Activated CD4-positive, alpha-beta memory T cell treated with anti-CD3 and anti-CD28 coated beads for 36 hours (primary cell): ENCODE measurements at regions not wholly inside any gene's neighbourhood (a gene's known extent, or its start where the extent isn't known, plus 50 kb on each side); places are given as distances from the start of the nearest gene placed in this dataset.

Source experiments
- CTCF ChIA-PET: fragments of 350-600 bp; sonication (Branson Sonifier 250); formaldehyde crosslinking; loops from one replicate; lab custom pipeline; 2021; ENCODE audit warnings: antibody characterized with exemption, inconsistent platforms; lab: Charles Lee
- POLR2A ChIA-PET: fragments of 350-600 bp; sonication (Branson Sonifier 250); formaldehyde crosslinking; loops from one replicate; lab custom pipeline; 2021; ENCODE audit warnings: antibody characterized with exemption; lab: Charles Lee
- DNase-seq: peaks from one replicate; pipeline ENCODE4 v3.0.0-alpha.2; 2020
- H3K27ac Mint-ChIP-seq: one replicate; pipeline ENCODE4 v1.8.0; 2021; ENCODE audit warnings: mixed read lengths
- H3K27me3 Mint-ChIP-seq: one replicate; pipeline ENCODE4 v1.8.0; 2021; ENCODE audit warnings: mixed read lengths
- H3K36me3 Mint-ChIP-seq: one replicate; pipeline ENCODE4 v1.8.0; 2021; ENCODE audit warnings: mixed read lengths
- H3K4me1 Mint-ChIP-seq: one replicate; pipeline ENCODE4 v1.8.0; 2021; ENCODE audit warnings: low read depth, mixed read lengths
- H3K4me3 Mint-ChIP-seq: one replicate; pipeline ENCODE4 v1.8.0; 2021; ENCODE audit warnings: mild to moderate bottlenecking, mixed read lengths
- H3K9me3 Mint-ChIP-seq: one replicate; pipeline ENCODE4 v1.8.0; 2021; ENCODE audit warnings: mixed read lengths
- intact Hi-C: fragments of 100-400 bp; cut with micrococcal nuclease; formaldehyde crosslinking; loops from one replicate; pipeline ENCODE4 v1.15.1; 2023

GRCh38 chr1:239608469-239608868 is 222.1 kb downstream of the CHRM3 start:
- no peak overlapping the region for H3K27ac Mint-ChIP-seq
- intact Hi-C loops, result no loop called here
- H3K27me3 Mint-ChIP-seq, result no peaks in the 10 kb centered on the region
- H3K4me3 Mint-ChIP-seq, result no peak overlapping the region
- ChIA-PET CTCF (no interaction called here), POLR2A (no interaction called here)
- no peaks in the 10 kb centered on the region for H3K36me3 Mint-ChIP-seq
- no peak for DNase-seq
- H3K9me3 Mint-ChIP-seq, result no peaks in the 10 kb centered on the region
- no peaks in the 10 kb centered on the region for H3K4me1 Mint-ChIP-seq

- H3K4me1 Mint-ChIP-seq, result no peaks in the 10 kb centered on the region
- no peak overlapping the region for H3K27ac Mint-ChIP-seq
These were observed 226.0 kb downstream of the CHRM3 start for GRCh38 chr1:239612379-239612778.

GRCh38 chr1:239616673-239617072 is 230.3 kb downstream of the CHRM3 start:
- Mint-ChIP-seq H3K4me1 (no peaks in the 10 kb centered on the region), H3K27ac (no peak overlapping the region), H3K4me3 (no peak overlapping the region), H3K27me3 (no peaks in the 10 kb centered on the region), H3K9me3 (no peaks in the 10 kb centered on the region), H3K36me3 (no peaks in the 10 kb centered on the region)
- CTCF ChIA-PET, result no interaction called here
- POLR2A ChIA-PET, result no interaction called here
- DNase-seq, result no peak
- intact Hi-C loops, result no loop called here

More at GRCh38 chr1:239612379-239612778, 226.0 kb downstream of the CHRM3 start:
- Mint-ChIP-seq H3K9me3 (no peaks in the 10 kb centered on the region), H3K4me3 (no peak overlapping the region), H3K27me3 (no peaks in the 10 kb centered on the region), H3K36me3 (no peaks in the 10 kb centered on the region)
- intact Hi-C loops, result no loop called here
- CTCF ChIA-PET, result no interaction called here
- POLR2A ChIA-PET, result no interaction called here
- DNase-seq, result no peak

GRCh38 chr1:239617259-239617658 is 230.9 kb downstream of the CHRM3 start:
- Mint-ChIP-seq H3K27ac (no peak overlapping the region), H3K4me1 (no peaks in the 10 kb centered on the region), H3K36me3 (no peaks in the 10 kb centered on the region), H3K4me3 (no peak overlapping the region), H3K27me3 (no peaks in the 10 kb centered on the region), H3K9me3 (peaks cover 4% of the 10 kb centered on the region)
- no peak for DNase-seq
- ChIA-PET CTCF (no interaction called here), POLR2A (no interaction called here)
- intact Hi-C loops, result no loop called here

- ChIA-PET CTCF (no interaction called here), POLR2A (no interaction called here)
- H3K27me3 Mint-ChIP-seq, result no peaks in the 10 kb centered on the region
- no peak overlapping the region for H3K4me3 Mint-ChIP-seq
- DNase-seq, result no peak
- no peaks in the 10 kb centered on the region for H3K36me3 Mint-ChIP-seq
- H3K4me1 Mint-ChIP-seq, result no peaks in the 10 kb centered on the region
- intact Hi-C loops, result no loop called here
- H3K9me3 Mint-ChIP-seq, result peaks cover 7% of the 10 kb centered on the region
- H3K27ac Mint-ChIP-seq, result no peak overlapping the region
These were observed 231.4 kb downstream of the CHRM3 start for GRCh38 chr1:239617731-239618130.

- ChIA-PET POLR2A (no interaction called here), CTCF (no interaction called here)
- Mint-ChIP-seq H3K36me3 (no peaks in the 10 kb centered on the region), H3K27me3 (no peaks in the 10 kb centered on the region), H3K27ac (no peak overlapping the region), H3K4me1 (no peaks in the 10 kb centered on the region), H3K9me3 (peaks cover 7% of the 10 kb centered on the region), H3K4me3 (no peak overlapping the region)
- intact Hi-C loops, result no loop called here
- DNase-seq, result no peak
These were observed 232.8 kb downstream of the CHRM3 start for GRCh38 chr1:239619190-239619589.

- H3K36me3 Mint-ChIP-seq, result no peaks in the 10 kb centered on the region
- no peaks in the 10 kb centered on the region for H3K4me1 Mint-ChIP-seq
These were observed 244.4 kb downstream of the CHRM3 start for GRCh38 chr1:239630767-239631166.

GRCh38 chr1:239633432-239633831 is 247.1 kb downstream of the CHRM3 start:
- Mint-ChIP-seq H3K4me1 (no peaks in the 10 kb centered on the region), H3K9me3 (no peaks in the 10 kb centered on the region)

More at GRCh38 chr1:239630767-239631166, 244.4 kb downstream of the CHRM3 start:
- intact Hi-C loops, result no loop called here
- Mint-ChIP-seq H3K27ac (no peak overlapping the region), H3K9me3 (no peaks in the 10 kb centered on the region), H3K27me3 (no peaks in the 10 kb centered on the region), H3K4me3 (no peak overlapping the region)
- POLR2A ChIA-PET, result no interaction called here
- DNase-seq, result no peak
- CTCF ChIA-PET, result no interaction called here

GRCh38 chr1:239635276-239635675 is 248.9 kb downstream of the CHRM3 start:
- peaks cover 4% of the 10 kb centered on the region for H3K9me3 Mint-ChIP-seq
- POLR2A ChIA-PET, result no interaction called here
- intact Hi-C loops, result no loop called here
- H3K4me1 Mint-ChIP-seq, result no peaks in the 10 kb centered on the region
- CTCF ChIA-PET, result no interaction called here
- no peaks in the 10 kb centered on the region for H3K27me3 Mint-ChIP-seq
- no peaks in the 10 kb centered on the region for H3K36me3 Mint-ChIP-seq
- H3K27ac Mint-ChIP-seq, result no peak overlapping the region
- H3K4me3 Mint-ChIP-seq, result no peak overlapping the region
- no peak for DNase-seq

More at GRCh38 chr1:239633432-239633831, 247.1 kb downstream of the CHRM3 start:
- no peaks in the 10 kb centered on the region for H3K36me3 Mint-ChIP-seq
- CTCF ChIA-PET, result no interaction called here
- no peak for DNase-seq
- POLR2A ChIA-PET, result no interaction called here
- H3K4me3 Mint-ChIP-seq, result no peak overlapping the region
- H3K27me3 Mint-ChIP-seq, result no peaks in the 10 kb centered on the region
- intact Hi-C loops, result no loop called here
- H3K27ac Mint-ChIP-seq, result no peak overlapping the region

GRCh38 chr1:239636347-239636746 is 250.0 kb downstream of the CHRM3 start:
- H3K4me3 Mint-ChIP-seq, result no peak overlapping the region
- no peaks in the 10 kb centered on the region for H3K4me1 Mint-ChIP-seq
- H3K27ac Mint-ChIP-seq, result no peak overlapping the region
- DNase-seq, result no peak
- ChIA-PET POLR2A (no interaction called here), CTCF (no interaction called here)
- intact Hi-C loops, result no loop called here
- H3K36me3 Mint-ChIP-seq, result no peaks in the 10 kb centered on the region
- H3K9me3 Mint-ChIP-seq, result peaks cover 4% of the 10 kb centered on the region
- H3K27me3 Mint-ChIP-seq, result no peaks in the 10 kb centered on the region

GRCh38 chr1:239644604-239645003 is 258.2 kb downstream of the CHRM3 start:
- no peak for DNase-seq
- no peaks in the 10 kb centered on the region for H3K4me1 Mint-ChIP-seq
- H3K27me3 Mint-ChIP-seq, result no peaks in the 10 kb centered on the region
- H3K27ac Mint-ChIP-seq, result no peak overlapping the region
- CTCF ChIA-PET, result no interaction called here
- intact Hi-C loops, result no loop called here
- no peaks in the 10 kb centered on the region for H3K36me3 Mint-ChIP-seq
- H3K9me3 Mint-ChIP-seq, result peaks cover 2% of the 10 kb centered on the region
- H3K4me3 Mint-ChIP-seq, result no peak overlapping the region
- POLR2A ChIA-PET, result no interaction called here

GRCh38 chr1:239647045-239647444 is 260.7 kb downstream of the CHRM3 start:
- intact Hi-C loops, result no loop called here
- Mint-ChIP-seq H3K4me3 (no peak overlapping the region), H3K36me3 (no peaks in the 10 kb centered on the region), H3K9me3 (peaks cover 2% of the 10 kb centered on the region), H3K27ac (no peak overlapping the region), H3K4me1 (no peaks in the 10 kb centered on the region), H3K27me3 (no peaks in the 10 kb centered on the region)
- ChIA-PET CTCF (no interaction called here), POLR2A (no interaction called here)
- DNase-seq, result no peak

- no peaks in the 10 kb centered on the region for H3K27me3 Mint-ChIP-seq
- no peak for DNase-seq
- intact Hi-C loops, result no loop called here
- H3K4me3 Mint-ChIP-seq, result no peak overlapping the region
- CTCF ChIA-PET, result no interaction called here
- no peaks in the 10 kb centered on the region for H3K9me3 Mint-ChIP-seq
- POLR2A ChIA-PET, result no interaction called here
- H3K36me3 Mint-ChIP-seq, result no peaks in the 10 kb centered on the region
- H3K27ac Mint-ChIP-seq, result no peak overlapping the region
- H3K4me1 Mint-ChIP-seq, result no peaks in the 10 kb centered on the region
These were observed 261.7 kb downstream of the CHRM3 start for GRCh38 chr1:239647964-239648632.
